ENCODE measurements at regions not wholly inside any gene's neighbourhood (a gene's known extent, or its start where the extent isn't known, plus 50 kb on each side); places are given as distances from the start of the nearest gene placed in this dataset.

DNA sequence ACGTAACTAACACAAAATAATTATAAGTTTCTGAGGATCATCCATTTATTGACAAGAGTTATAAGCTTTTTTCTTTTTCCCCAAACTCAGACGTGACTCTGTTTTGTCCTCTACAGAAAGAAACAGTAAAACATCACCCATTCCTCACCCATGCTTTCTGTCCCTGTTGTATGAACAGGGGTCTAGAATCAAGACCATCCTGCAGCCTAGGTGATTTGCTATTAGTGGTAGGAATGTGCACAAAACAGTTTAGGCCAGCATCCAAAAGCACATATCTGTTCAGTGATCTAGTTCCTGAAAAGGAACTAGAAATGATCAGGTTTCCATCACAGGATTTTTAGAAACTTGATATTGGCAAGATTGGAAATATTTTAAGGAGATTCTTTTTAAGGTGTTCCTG is 527.6 kb downstream of the SOX2 start:
- no peak for TF ChIP-seq POLR2AphosphoS5 (IDR thresholded peaks at IDR 0.05; ENCODE audit: low read depth, low read length)
- no peak for TF ChIP-seq POLR2A (IDR thresholded peaks at IDR 0.05; ENCODE audit: low read depth, low read length)
- no peak for TF ChIP-seq TAF1 (IDR thresholded peaks at IDR 0.05; ENCODE audit: borderline replicate concordance, low read depth, low read length)

Data from GM12892 (cell line).